DOHH2 (cell line): ENCODE measurements at regions not wholly inside any gene's neighbourhood (a gene's known extent, or its start where the extent isn't known, plus 50 kb on each side); places are given as distances from the start of the nearest gene placed in this dataset.

Experiments used
- CTCF ChIP-seq: fragments of 200-600 bp; sonication (generic); IDR thresholded peaks from one replicate; pipeline ENCODE4 v1.5.1; 2014; ENCODE audit warnings: antibody characterized with exemption, mild to moderate bottlenecking, low read depth, low read length; ENCODE audit not compliant: poor library complexity, severe bottlenecking
- EZH2phosphoT487 ChIP-seq: fragments of 200-600 bp; sonication (generic); IDR thresholded peaks from 2 replicates; pipeline ENCODE4 v1.6.1; 2017; ENCODE audit warnings: borderline replicate concordance, mild to moderate bottlenecking, antibody characterized with exemption, low read length, moderate library complexity, mixed read lengths

DNA sequence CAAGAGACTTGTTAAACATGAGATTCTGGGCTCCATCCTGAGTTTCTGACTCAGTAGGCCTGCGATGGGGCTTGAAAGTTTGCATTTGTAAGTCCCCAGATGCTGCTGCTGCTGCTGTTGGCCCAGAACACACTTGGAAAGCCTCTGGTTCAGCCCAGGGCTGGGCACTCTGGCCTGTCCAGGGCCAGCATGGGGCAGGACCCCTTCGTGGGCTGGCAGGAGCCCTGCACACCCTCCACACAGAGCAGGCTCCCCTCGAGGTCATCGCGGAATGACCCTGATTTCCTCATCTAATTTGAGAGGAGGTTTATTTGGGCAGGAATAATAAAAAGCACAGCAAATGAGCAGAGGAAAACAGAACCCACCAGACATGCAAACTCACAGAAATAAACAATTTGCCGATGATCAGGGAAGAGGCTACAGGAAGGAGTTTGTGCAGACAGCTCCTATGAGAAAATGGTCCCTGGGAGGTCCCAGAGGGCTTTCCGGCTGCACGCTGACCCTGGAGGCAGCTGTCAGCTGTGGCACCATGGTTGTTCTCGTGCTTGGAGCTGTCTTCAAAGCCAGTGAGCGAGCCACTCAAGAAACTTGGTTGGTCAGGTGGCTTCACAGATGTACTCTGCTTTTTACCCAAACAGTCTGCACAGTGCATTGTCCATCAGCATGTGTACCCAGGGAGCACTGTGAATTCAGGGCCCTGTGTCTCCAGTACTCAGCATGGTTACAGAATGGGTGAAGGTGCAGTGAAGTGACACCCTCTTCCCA lies 119.3 kb downstream of the GLI2 start:
- TF ChIP-seq CTCF (no peak), EZH2phosphoT487 (no peak)
